ENCODE measurements at regions not wholly inside any gene's neighbourhood (a gene's known extent, or its start where the extent isn't known, plus 50 kb on each side); places are given as distances from the start of the nearest gene placed in this dataset.

- TF ChIP-seq CTCF (conservative IDR thresholded peaks at IDR 0.05 in 1 of 2, IDR thresholded peaks at IDR 0.05 in 1 of 2; ENCODE audit: extremely low read depth in 1 of 2, insufficient read depth in 1 of 2, low read depth in 1 of 2, low read length in 2 of 2) (no peak), EZH2 (IDR thresholded peaks at IDR 0.05; ENCODE audit: borderline replicate concordance, low read length) (no peak)
Observed at GRCh38 chr12:76290963-76291859, 57.0 kb downstream of the BBS10 start.

Measured in mammary epithelial cell (primary cell).